ENCODE measurements at regions not wholly inside any gene's neighbourhood (a gene's known extent, or its start where the extent isn't known, plus 50 kb on each side); places are given as distances from the start of the nearest gene placed in this dataset.

DNA sequence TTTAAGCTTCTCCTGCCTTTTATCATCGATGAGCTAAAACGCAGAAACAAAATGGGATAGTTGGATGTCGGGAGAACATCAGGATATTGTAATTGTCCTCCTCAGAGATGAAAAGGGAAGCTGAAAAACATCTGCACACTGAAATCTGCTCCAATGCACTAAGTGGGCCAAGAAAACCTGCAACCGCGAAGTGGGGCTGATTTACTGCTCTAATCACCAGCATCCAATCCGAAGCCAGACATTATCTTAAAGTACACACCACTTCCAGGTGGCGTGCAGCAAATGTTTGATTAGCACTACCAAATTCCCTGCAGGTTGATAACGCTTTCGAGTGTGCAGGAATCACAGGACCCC is 230.3 kb upstream of the SLC14A2 start:
- TF ChIP-seq, protein P1, sequence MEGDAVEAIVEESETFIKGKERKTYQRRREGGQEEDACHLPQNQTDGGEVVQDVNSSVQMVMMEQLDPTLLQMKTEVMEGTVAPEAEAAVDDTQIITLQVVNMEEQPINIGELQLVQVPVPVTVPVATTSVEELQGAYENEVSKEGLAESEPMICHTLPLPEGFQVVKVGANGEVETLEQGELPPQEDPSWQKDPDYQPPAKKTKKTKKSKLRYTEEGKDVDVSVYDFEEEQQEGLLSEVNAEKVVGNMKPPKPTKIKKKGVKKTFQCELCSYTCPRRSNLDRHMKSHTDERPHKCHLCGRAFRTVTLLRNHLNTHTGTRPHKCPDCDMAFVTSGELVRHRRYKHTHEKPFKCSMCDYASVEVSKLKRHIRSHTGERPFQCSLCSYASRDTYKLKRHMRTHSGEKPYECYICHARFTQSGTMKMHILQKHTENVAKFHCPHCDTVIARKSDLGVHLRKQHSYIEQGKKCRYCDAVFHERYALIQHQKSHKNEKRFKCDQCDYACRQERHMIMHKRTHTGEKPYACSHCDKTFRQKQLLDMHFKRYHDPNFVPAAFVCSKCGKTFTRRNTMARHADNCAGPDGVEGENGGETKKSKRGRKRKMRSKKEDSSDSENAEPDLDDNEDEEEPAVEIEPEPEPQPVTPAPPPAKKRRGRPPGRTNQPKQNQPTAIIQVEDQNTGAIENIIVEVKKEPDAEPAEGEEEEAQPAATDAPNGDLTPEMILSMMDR (IDR thresholded peaks at IDR 0.05): no peak
- no peak for TF ChIP-seq POLR2A (IDR thresholded peaks at IDR 0.05)
